Kidney glomerular epithelial cell (primary cell): ENCODE measurements at regions not wholly inside any gene's neighbourhood (a gene's known extent, or its start where the extent isn't known, plus 50 kb on each side); places are given as distances from the start of the nearest gene placed in this dataset.
"Not testable (repeated sequence)": the region's sequence is repeated elsewhere in the genome, so short reads cannot be mapped to it uniquely, and the experiment has no call there.

Experiments used
- DNase-seq: peaks from one replicate; lab custom pipeline; 2025; lab: John Stamatoyannopoulos, UW

GRCh38 chr16:16618963-16619465 lies 240.1 kb downstream of the NPIPA7 start:
- DNase-seq: not testable (repeated sequence)

GRCh38 chr16:16624367-16624766 lies 245.4 kb downstream of the NPIPA7 start:
- DNase-seq: not testable (repeated sequence)

- not testable (repeated sequence) for DNase-seq
Observed at GRCh38 chr16:16625140-16625539, 246.2 kb downstream of the NPIPA7 start.

- DNase-seq: not testable (repeated sequence)
Observed at GRCh38 chr16:16627865-16628264, 248.9 kb downstream of the NPIPA7 start.

GRCh38 chr16:16638231-16638630 lies 259.3 kb downstream of the NPIPA7 start:
- not testable (repeated sequence) for DNase-seq

- not testable (repeated sequence) for DNase-seq
Observed at GRCh38 chr16:16638714-16639113, 259.8 kb downstream of the NPIPA7 start.

GRCh38 chr16:16643828-16644227 lies 264.9 kb downstream of the NPIPA7 start:
- not testable (repeated sequence) for DNase-seq

- not testable (repeated sequence) for DNase-seq
Observed at GRCh38 chr16:16648002-16648401, 269.1 kb downstream of the NPIPA7 start.

GRCh38 chr16:16672180-16672812 lies 293.4 kb downstream of the NPIPA7 start:
- not testable (repeated sequence) for DNase-seq

GRCh38 chr16:16674820-16675219 lies 295.9 kb downstream of the NPIPA7 start:
- DNase-seq: not testable (repeated sequence)

- not testable (repeated sequence) for DNase-seq
Observed at GRCh38 chr16:16721849-16722248, 342.9 kb downstream of the NPIPA7 start.

- not testable (repeated sequence) for DNase-seq
Observed at GRCh38 chr16:16722666-16723065, 343.7 kb downstream of the NPIPA7 start.

GRCh38 chr16:16723819-16724519 lies 345.0 kb downstream of the NPIPA7 start:
- DNase-seq: not testable (repeated sequence)

- not testable (repeated sequence) for DNase-seq
Observed at GRCh38 chr16:16727048-16727447, 348.1 kb downstream of the NPIPA7 start.

- DNase-seq: not testable (repeated sequence)
Observed at GRCh38 chr16:16742573-16742972, 363.6 kb downstream of the NPIPA7 start.

- DNase-seq: not testable (repeated sequence)
Observed at GRCh38 chr16:16754992-16755667, 376.2 kb downstream of the NPIPA7 start.

- DNase-seq: no peak
Observed at GRCh38 chr16:16763449-16763848, 384.5 kb downstream of the NPIPA7 start.

- not testable (repeated sequence) for DNase-seq
Observed at GRCh38 chr16:16770717-16771116, 391.8 kb downstream of the NPIPA7 start.

GRCh38 chr16:16774389-16774788 lies 395.4 kb downstream of the NPIPA7 start:
- no peak for DNase-seq

- no peak for DNase-seq
Observed at GRCh38 chr16:16778332-16778731, 399.4 kb downstream of the NPIPA7 start.

- no peak for DNase-seq
Observed at GRCh38 chr16:16780588-16780987, 401.6 kb downstream of the NPIPA7 start.

- no peak for DNase-seq
Observed at GRCh38 chr16:16782153-16782552, 403.2 kb downstream of the NPIPA7 start.

- no peak for DNase-seq
Observed at GRCh38 chr16:16788004-16788403, 409.1 kb downstream of the NPIPA7 start.
